Thyroid gland (tissue), 4 donors: ENCODE measurements at regions not wholly inside any gene's neighbourhood (a gene's known extent, or its start where the extent isn't known, plus 50 kb on each side); places are given as distances from the start of the nearest gene placed in this dataset.

ENCODE experiments used
- CTCF ChIP-seq, 6 experiments: fragments of 200-600 bp in 3 of 6; fragments of 450-650 bp in 3 of 6; sonication (generic) in 3 of 6; IDR thresholded peaks; one replicate each; pipeline ENCODE4 v1.5.1; 2016 to 2019; ENCODE audit warnings: antibody characterized with exemption in 6 of 6, mild to moderate bottlenecking in 2 of 6, inconsistent platforms in 1 of 6, moderate library complexity in 1 of 6
- POLR2A ChIP-seq, 2 donors: fragments of 450-650 bp; IDR thresholded peaks; one replicate each; pipeline ENCODE4 v1.6.1; 2017; ENCODE audit warnings: antibody characterized with exemption in 2 of 2, mild to moderate bottlenecking in 2 of 2, moderate library complexity in 1 of 2

DNA sequence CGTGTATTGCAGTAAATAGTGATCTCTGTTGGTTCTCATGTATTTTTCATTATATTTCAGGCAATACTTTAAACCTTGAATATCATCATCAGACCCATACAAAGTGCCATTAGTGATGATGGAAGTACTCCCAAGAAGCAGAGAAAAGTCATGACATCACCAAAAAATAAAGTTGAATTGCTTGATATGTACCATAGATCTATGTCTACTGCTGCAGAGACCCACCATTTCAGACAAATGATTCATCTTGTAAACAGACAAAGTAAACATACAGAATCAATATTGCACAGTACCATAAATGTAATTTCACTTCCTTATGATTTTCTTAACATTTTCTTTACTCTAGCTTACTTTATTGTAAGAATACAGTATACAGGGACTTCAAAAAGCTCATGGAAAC is 347.8 kb downstream of the IPMK start:
- TF ChIP-seq CTCF (IDR thresholded peaks at IDR 0.05) (no peak), POLR2A (IDR thresholded peaks at IDR 0.05) (no peak)
